ENCODE measurements at regions not wholly inside any gene's neighbourhood (a gene's known extent, or its start where the extent isn't known, plus 50 kb on each side); places are given as distances from the start of the nearest gene placed in this dataset.

- DNase-seq = no peak
Observed at GRCh38 chr2:221153226-221153625, 418.9 kb downstream of the EPHA4 start.

- no peak for DNase-seq
Observed at GRCh38 chr2:221154176-221154575, 417.9 kb downstream of the EPHA4 start.

DNA sequence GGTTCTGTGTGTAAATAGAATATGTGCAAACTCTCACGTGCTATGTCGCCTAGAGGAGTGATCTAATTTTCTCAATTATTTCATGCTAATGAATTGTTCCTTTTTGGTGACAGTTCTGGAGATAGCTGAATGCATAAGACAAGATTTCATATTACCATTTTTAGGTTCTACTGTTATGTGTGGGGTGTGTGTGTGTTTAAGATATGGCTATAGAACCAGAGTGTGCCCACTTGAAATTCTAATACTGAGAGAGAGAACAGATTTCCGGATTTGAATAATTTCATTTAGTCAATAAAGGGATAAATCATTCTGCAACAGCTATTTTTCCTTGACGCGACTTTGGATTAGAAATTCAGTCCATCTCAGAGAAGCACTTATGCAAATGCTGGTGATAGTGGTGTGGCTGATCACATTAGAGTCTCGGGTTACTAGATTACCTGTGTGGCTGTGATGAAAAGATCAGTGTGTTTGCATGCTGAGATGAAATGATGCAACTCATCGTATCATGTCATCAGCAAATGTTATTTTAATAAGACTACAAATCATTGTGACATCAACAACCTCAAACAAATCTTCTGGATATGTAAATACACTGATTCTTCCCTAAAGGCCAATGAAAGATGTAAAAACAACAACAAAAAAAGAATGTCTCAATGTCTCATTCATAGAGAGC lies 415.9 kb downstream of the EPHA4 start:
- no peak for DNase-seq

GRCh38 chr2:221161186-221161585 lies 410.9 kb downstream of the EPHA4 start:
- no peak for DNase-seq

- no peak for DNase-seq
Observed at GRCh38 chr2:221166292-221166691, 405.8 kb downstream of the EPHA4 start.

GRCh38 chr2:221167561-221167960 lies 404.5 kb downstream of the EPHA4 start:
- DNase-seq = no peak

DNA sequence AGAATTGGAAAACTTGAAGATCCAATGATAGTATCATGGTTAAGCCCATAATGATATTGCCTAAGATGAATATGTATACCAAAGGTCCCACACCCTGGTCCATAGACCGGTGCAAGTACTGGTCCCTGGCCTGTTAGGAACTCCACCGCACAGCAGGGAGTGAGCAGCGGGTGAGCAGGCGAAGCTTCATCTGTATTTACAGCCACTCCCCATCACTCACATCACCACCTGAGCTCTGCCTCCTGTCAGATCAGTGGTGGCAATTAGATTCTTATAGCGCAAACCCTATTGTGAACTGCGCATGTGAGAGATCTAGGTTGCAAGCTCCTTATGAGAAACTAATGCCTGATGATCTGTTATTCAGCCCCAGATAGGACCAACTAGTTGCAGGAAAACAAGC lies 402.4 kb downstream of the EPHA4 start:
- no peak for DNase-seq

DNA sequence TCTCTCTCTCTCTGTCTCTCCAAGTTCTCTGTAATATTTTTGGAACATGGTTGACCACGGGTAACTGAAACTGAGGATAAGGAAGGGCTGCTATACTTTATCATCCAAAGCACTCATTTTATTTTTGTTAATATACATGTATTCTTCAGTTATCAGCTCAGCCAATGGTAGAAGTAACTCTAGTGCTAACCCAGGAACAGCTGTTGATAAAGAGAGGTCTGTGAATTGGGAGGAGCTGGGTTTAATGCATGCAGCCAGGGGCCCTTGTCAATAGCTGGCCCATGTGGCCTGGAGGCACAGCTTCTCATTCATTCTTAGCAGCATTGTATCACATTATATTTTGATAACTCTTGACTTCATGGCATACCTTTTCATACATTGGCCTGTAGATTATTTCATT lies 401.6 kb downstream of the EPHA4 start:
- no peak for DNase-seq

- no peak for DNase-seq
Observed at GRCh38 chr2:221176667-221177066, 395.4 kb downstream of the EPHA4 start.

- DNase-seq = no peak
Observed at GRCh38 chr2:221178139-221178538, 394.0 kb downstream of the EPHA4 start.

DNA sequence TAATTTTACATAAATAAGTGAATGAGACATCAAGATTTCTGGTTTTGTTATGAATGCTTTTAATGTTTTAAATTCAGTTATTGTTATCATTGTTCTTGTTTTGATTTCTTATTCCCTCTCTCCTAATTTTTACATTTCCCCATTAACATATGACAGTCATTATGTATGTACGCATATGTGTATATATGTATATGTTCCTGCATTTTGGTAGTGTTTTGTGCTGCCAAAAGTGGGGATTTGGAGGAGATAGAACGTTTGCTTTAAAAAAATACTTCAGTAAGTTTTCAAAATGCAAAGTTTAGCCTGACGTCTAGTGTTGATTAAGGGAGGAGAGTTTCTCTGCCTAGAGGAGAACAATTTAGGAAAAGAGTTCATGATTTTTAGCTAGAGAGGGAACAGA lies 385.2 kb downstream of the EPHA4 start:
- no peak for DNase-seq

GRCh38 chr2:221189431-221190067 lies 382.6 kb downstream of the EPHA4 start:
- DNase-seq = no peak

- DNase-seq = no peak
Observed at GRCh38 chr2:221195829-221196228, 376.3 kb downstream of the EPHA4 start.

GRCh38 chr2:221197225-221197856 lies 374.8 kb downstream of the EPHA4 start:
- no peak for DNase-seq

DNA sequence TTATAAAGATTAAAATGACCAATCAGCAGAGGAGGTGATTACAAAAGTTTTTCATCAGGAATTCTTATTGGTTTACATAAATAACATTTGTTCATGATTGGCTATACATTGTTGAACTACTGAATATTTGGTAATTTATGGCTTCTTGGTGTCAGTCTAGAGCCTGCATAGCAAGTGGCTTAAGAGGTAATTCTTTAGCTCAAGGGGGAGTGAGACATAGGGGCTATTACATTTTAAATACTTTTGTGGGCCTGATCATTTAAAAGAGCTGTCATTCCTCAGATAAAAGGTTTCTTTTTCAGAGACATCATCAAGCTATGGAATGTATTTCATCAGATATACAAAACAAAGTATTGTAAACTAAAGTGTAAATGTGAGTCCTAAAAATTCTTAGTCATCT lies 373.8 kb downstream of the EPHA4 start:
- DNase-seq = no peak

DNA sequence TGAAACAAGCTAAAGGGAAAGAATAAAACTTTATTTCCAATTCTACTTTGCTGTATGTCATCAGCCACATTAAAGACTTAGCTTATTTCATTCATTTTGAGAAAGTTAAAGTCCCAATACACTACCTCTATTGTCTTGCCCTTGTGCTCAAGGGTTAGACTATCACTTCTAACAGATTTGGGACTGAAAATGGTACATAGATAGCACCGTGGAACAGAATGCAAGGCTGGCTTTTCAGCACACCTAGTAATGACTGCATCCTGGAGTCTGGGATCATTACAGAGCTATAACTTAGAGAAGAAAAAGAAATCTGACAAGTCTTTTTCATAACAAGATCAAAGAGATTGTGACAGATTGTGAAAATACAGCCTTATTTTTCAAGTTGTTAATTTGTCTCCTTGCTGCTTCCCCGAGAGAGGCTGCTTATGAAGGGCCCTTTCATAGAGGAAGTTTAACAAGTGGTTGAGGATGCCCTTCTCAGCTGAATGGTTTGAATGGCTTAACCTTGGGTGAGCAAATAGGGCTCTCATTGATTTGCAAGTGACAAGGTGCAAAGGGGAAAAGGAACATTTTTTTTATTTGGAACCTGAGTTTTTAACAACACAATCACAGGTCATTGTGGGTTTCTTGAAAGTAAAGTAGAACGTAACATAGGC lies 371.8 kb downstream of the EPHA4 start:
- DNase-seq = no peak

DNA sequence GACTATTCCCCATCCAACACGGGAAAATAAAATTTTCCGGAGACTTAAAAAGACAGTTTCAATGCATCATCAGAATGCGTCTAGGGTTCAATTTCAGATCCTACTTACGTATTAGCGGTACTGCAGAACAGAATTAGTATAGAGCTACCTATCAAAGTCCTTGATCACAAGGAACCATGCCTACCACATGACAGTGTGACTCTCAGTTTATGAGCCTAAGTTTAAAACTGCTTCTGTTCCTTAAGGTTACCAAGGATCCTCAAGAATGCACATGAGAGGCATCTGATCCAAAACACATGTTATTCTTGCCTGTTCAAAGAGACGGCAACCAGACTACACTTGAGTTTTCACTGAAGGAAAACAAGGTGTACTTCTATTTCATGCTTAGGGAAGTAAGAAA lies 369.7 kb downstream of the EPHA4 start:
- DNase-seq = no peak

GRCh38 chr2:221203125-221203524 lies 369.0 kb downstream of the EPHA4 start:
- DNase-seq = no peak

DNA sequence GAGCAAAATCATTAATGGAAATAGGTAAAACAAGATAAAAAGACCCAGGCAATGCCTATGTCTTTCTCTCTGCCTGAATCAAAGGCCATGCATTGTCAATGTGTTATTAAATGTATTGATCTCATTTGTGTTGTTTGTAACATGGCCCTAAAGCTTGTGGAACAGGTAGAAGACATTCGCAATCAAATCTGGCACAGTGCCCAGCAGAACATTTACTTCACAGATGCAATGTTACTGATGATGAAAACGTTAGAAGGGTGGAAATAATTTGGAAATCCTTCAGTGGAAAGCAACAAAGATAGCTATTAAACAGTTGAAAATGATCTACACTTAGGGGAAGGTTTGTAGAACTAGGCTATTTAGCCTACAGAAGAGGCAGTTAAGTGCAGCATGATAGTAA lies 368.2 kb downstream of the EPHA4 start:
- DNase-seq = no peak

DNA sequence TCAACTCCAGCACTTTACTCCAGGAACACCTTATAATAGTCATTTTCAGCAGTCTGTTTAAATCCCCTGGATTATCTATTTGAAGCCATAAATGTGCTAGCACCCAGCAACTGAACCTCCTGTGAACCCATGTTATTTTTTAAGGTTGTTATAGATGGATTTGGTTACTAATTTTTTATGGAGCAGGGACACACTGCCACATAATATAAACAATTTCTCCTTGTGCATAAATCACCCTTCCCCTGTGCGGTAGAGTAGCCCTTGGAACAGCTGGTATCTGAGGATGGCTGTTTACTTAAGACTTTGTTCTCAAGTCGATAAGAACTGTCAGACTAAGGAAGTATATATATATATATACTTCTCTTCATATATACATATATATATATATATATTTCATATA lies 367.4 kb downstream of the EPHA4 start:
- no peak for DNase-seq

DNA sequence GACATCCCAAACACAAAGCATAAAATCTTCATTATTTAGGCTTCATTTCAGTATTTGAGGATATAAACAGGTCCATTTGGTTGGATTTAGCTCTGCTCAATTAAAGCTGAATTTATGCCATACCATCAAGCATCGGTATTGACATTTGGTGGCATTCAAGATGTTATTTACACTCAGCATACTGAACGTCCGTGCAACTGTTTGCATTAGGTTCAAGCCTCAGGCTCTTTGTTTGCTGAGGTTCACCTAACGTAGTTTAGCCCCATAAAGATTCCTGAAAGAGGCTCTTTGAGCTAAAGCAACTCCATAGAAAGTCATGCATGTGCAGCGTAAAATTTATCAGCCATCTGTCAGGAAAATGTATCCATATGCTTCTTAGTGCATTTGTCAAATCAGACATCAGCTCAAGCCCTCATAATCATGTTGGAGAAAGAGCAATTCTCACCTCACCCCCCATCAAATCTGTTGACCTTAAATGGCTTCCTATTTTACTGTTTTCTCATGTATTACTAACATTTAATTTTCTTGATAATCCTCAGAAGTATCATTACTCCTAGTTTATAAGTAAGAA lies 366.9 kb downstream of the EPHA4 start:
- DNase-seq = no peak

- no peak for DNase-seq
Observed at GRCh38 chr2:221210686-221211085, 361.4 kb downstream of the EPHA4 start.

DNA sequence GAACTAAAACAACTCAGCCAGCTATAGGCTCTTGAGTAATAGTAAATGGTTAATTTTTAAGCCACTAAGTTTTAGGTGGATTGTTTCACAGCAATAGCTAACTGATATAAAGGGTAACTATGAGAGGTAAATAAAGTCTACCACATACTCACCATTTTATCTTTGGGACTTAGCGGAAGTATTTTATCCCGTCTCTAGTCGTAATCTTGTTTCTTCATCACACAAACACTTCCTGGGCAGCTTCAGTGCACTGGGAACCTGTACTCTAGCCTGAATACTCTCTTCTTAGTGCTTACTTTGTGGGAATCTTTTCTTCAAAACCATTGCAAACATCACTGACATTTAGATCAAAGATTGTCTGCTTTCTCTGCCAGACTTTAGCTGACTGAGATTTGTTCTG lies 360.5 kb downstream of the EPHA4 start:
- no peak for DNase-seq

GRCh38 chr2:221212105-221212504 lies 360.0 kb downstream of the EPHA4 start:
- DNase-seq = no peak

All from CD4-positive, alpha-beta T cell treated with Interleukin-17A for 1 hour (primary cell).